ENCODE measurements at regions not wholly inside any gene's neighbourhood (a gene's known extent, or its start where the extent isn't known, plus 50 kb on each side); places are given as distances from the start of the nearest gene placed in this dataset.

DNA sequence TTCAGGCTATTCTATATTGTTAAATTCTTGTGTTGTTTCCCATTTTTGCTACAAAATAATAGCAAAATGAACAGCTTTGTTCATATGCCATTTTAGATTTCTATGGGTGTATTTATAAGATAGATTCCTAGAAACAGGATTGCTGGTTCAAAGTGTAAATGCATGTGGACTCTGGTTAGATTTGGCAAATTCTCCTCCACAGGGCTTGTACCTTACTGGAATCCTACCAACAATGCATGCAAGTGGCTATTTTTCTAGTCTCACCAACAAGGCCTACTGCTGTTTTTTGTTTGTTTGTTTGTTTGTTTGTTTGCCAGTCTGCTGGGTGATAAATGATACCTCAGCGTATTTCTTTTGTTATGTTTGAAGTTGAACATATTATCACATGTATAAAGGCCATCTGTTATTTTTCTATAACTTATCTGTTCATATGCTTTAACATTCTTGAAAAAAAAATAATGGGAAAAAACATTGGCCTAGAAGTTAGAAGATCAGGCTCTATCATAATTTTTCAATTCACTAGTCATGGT is 87.1 kb upstream of the AHR start:
- H3K27ac ChIP-seq: no peak overlapping the region
- no peak for DNase-seq
- H3K9ac ChIP-seq: no peak overlapping the region
- no peaks in the 10 kb centered on the region for H3K27me3 ChIP-seq (replicated peaks; ENCODE audit: insufficient read depth)
- H3K4me3 ChIP-seq: no peak overlapping the region
- WGBS, 2 experiments (ENCODE audit: low coverage in 1 of 2, low lambda C conversion rate in 2 of 2, missing lambda C conversion rate in 2 of 2): 81 to 90% methylated on average over 1 of the region's 1 CpG
- in situ Hi-C loops (cut with MboI): no loop called here
- no peaks in the 10 kb centered on the region for H4K20me1 ChIP-seq (ENCODE audit: insufficient read depth)
- TF ChIP-seq EZH2 (IDR thresholded peaks at IDR 0.05; ENCODE audit: insufficient read depth, poor library complexity, severe bottlenecking) (no peak), EZH2phosphoT487 (IDR thresholded peaks at IDR 0.05; ENCODE audit: insufficient read depth, low read depth) (no peak)
- no peaks in the 10 kb centered on the region for H3K9me3 ChIP-seq (ENCODE audit: low read depth)
- no peaks in the 10 kb centered on the region for H3K36me3 ChIP-seq (ENCODE audit: low read depth)
- H3K9me2 ChIP-seq (ENCODE audit: insufficient read depth): no peaks in the 10 kb centered on the region
- H3K4me1 ChIP-seq (ENCODE audit: insufficient read depth): no peaks in the 10 kb centered on the region
- H3K4me2 ChIP-seq (ENCODE audit: unreplicated experiment): no peak overlapping the region
- H3K79me2 ChIP-seq (ENCODE audit: insufficient read depth): no peaks in the 10 kb centered on the region
- H2AFZ ChIP-seq: no peak overlapping the region
- no peaks in the 10 kb centered on the region for H3F3A ChIP-seq (ENCODE audit: insufficient read depth)

DNA sequence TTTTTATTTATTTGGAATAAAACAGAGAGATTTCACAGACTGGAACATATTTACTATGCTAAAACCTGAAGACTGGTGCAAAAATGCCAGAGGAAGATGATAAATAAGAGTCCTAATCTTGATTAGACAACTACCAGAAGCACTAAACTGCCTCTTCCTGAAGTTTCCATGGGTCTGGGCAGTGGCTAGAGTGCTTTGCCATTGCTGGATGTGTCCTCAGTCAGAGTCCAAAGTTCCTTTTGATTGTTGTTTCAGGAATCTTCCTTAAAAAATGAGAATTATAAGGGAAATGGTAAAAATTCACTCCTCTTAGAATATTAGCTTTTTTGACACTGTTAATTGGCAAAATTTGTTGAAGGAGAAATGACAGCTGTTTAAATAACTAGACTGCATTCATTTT is 86.3 kb upstream of the AHR start:
- Histone ChIP-seq H3K79me2 (ENCODE audit: insufficient read depth) (no peaks in the 10 kb centered on the region), H3K4me2 (ENCODE audit: unreplicated experiment) (no peak overlapping the region), H2AFZ (peak overlapping the region; percentile 28; the same call in 1 of the 2 replicates), H3K27me3 (replicated peaks; ENCODE audit: insufficient read depth) (no peaks in the 10 kb centered on the region), H3K36me3 (ENCODE audit: low read depth) (no peaks in the 10 kb centered on the region), H3K4me1 (ENCODE audit: insufficient read depth) (no peaks in the 10 kb centered on the region), H3K27ac (no peak overlapping the region), H3K4me3 (no peak overlapping the region), H3K9me2 (ENCODE audit: insufficient read depth) (no peaks in the 10 kb centered on the region), H4K20me1 (ENCODE audit: insufficient read depth) (no peaks in the 10 kb centered on the region), H3K9ac (no peak overlapping the region), H3F3A (ENCODE audit: insufficient read depth) (no peaks in the 10 kb centered on the region), H3K9me3 (ENCODE audit: low read depth) (no peaks in the 10 kb centered on the region)
- DNase-seq: no peak
- TF ChIP-seq EZH2 (IDR thresholded peaks at IDR 0.05; ENCODE audit: insufficient read depth, poor library complexity, severe bottlenecking): no peak
- no peak for TF ChIP-seq EZH2phosphoT487 (IDR thresholded peaks at IDR 0.05; ENCODE audit: insufficient read depth, low read depth)
- in situ Hi-C loops (cut with MboI): no loop called here

DNA sequence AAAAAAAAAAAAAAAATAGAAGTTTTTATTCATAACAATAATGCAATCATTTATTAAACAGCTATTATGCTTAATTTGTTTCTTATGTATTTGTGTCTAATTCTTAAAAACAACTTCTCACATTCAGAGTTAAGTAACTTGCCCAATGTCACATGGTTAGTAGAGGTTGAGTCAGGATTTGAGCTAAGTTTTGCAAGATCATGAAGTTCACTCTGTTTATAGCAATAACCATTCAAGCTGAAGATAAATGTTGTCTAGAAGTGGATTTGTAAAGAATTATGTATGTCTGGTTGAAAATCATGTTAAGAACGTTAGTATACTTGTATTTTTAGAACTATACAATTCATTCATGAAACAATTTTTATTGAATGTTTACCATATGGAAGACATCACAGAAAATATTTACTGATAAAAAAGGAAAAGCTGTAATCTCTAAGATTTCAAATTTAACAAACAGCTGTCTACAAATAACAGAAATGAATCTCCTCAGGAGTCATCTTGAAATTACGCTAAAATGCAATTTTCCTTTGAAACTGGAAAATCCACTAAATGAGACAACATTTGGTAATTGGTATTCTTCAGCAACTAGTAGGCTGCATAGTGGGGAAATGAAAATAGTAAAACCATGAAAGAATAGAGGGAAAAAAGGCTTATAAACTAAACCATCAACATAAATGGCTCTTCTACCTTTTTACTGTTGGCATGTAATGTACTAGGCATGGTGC is 70.5 kb upstream of the AHR start:
- no peaks in the 10 kb centered on the region for H3K79me2 ChIP-seq (ENCODE audit: insufficient read depth)
- no peaks in the 10 kb centered on the region for H3K27me3 ChIP-seq (replicated peaks; ENCODE audit: insufficient read depth)
- no peak overlapping the region for H3K4me3 ChIP-seq
- H3K9ac ChIP-seq: no peak overlapping the region
- H4K20me1 ChIP-seq (ENCODE audit: insufficient read depth): no peaks in the 10 kb centered on the region
- H3K9me2 ChIP-seq (ENCODE audit: insufficient read depth): no peaks in the 10 kb centered on the region
- WGBS, 2 experiments (ENCODE audit: low coverage in 1 of 2, low lambda C conversion rate in 2 of 2, missing lambda C conversion rate in 2 of 2): 91 to 93% methylated on average over 2 of the region's 2 CpGs
- H3F3A ChIP-seq (ENCODE audit: insufficient read depth): no peaks in the 10 kb centered on the region
- in situ Hi-C loops (cut with MboI): no loop called here
- no peak overlapping the region for H3K4me2 ChIP-seq (ENCODE audit: unreplicated experiment)
- no peak for TF ChIP-seq EZH2phosphoT487 (IDR thresholded peaks at IDR 0.05; ENCODE audit: insufficient read depth, low read depth)
- TF ChIP-seq EZH2 (IDR thresholded peaks at IDR 0.05; ENCODE audit: insufficient read depth, poor library complexity, severe bottlenecking): no peak
- H3K4me1 ChIP-seq (ENCODE audit: insufficient read depth): no peaks in the 10 kb centered on the region
- peak; percentile 15 for DNase-seq
- no peak overlapping the region for H2AFZ ChIP-seq
- no peaks in the 10 kb centered on the region for H3K36me3 ChIP-seq (ENCODE audit: low read depth)
- no peak overlapping the region for H3K27ac ChIP-seq
- H3K9me3 ChIP-seq (ENCODE audit: low read depth): no peaks in the 10 kb centered on the region

DNA sequence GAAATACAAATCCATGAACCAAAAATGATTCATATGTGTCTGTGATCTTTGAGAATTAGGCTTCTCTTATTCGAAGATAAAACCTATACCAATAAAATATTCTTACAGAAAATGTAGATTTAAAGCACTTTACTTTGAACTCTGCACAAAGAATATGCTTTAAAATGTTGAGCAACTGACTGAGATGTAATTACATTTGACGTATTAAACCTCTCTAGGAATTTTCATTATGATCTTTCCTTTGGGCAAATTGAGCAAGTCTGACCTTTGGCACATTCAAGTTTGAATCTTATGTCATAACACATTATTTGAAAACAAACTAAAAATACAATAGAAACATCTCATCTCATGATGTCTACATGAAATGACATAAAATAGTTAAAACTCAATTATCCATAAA is 69.2 kb upstream of the AHR start:
- no peaks in the 10 kb centered on the region for H3F3A ChIP-seq (ENCODE audit: insufficient read depth)
- H3K4me2 ChIP-seq (ENCODE audit: unreplicated experiment): no peak overlapping the region
- H3K9ac ChIP-seq: no peak overlapping the region
- WGBS, 2 experiments (ENCODE audit: low coverage in 1 of 2, low lambda C conversion rate in 2 of 2, missing lambda C conversion rate in 2 of 2): 77 to 78% methylated on average over 2 of the region's 2 CpGs
- in situ Hi-C loops (cut with MboI): no loop called here
- H3K4me3 ChIP-seq: no peak overlapping the region
- no peak for DNase-seq
- H3K9me2 ChIP-seq (ENCODE audit: insufficient read depth): no peaks in the 10 kb centered on the region
- no peaks in the 10 kb centered on the region for H4K20me1 ChIP-seq (ENCODE audit: insufficient read depth)
- H3K9me3 ChIP-seq (ENCODE audit: low read depth): no peaks in the 10 kb centered on the region
- no peaks in the 10 kb centered on the region for H3K36me3 ChIP-seq (ENCODE audit: low read depth)
- TF ChIP-seq EZH2phosphoT487 (IDR thresholded peaks at IDR 0.05; ENCODE audit: insufficient read depth, low read depth) (no peak), EZH2 (IDR thresholded peaks at IDR 0.05; ENCODE audit: insufficient read depth, poor library complexity, severe bottlenecking) (no peak)
- no peaks in the 10 kb centered on the region for H3K79me2 ChIP-seq (ENCODE audit: insufficient read depth)
- no peak overlapping the region for H2AFZ ChIP-seq
- no peak overlapping the region for H3K27ac ChIP-seq
- peaks cover 7% of the 10 kb centered on the region for H3K4me1 ChIP-seq (ENCODE audit: insufficient read depth)
- H3K27me3 ChIP-seq (replicated peaks; ENCODE audit: insufficient read depth): no peaks in the 10 kb centered on the region
